HG03565 (cell line): ENCODE measurements at regions not wholly inside any gene's neighbourhood (a gene's known extent, or its start where the extent isn't known, plus 50 kb on each side); places are given as distances from the start of the nearest gene placed in this dataset.

Experiments
- ATAC-seq: cut with Tn5 transposase; IDR thresholded peaks from one replicate; pipeline ENCODE4 v1.9.1; 2021; ENCODE audit warnings: mild to moderate bottlenecking, moderate library complexity; ENCODE audit not compliant: unreplicated experiment

GRCh38 chr10:27451054-27451453 is 53.0 kb upstream of the RAB18 start:
- ATAC-seq: no peak

- no peak for ATAC-seq
These were observed 53.9 kb upstream of the RAB18 start for GRCh38 chr10:27450225-27450624.

- ATAC-seq: no peak
These were observed 54.5 kb upstream of the RAB18 start for GRCh38 chr10:27449571-27449970.

- ATAC-seq: no peak
These were observed 55.2 kb upstream of the RAB18 start for GRCh38 chr10:27448921-27449320.

- ATAC-seq: no peak
These were observed 56.6 kb upstream of the RAB18 start for GRCh38 chr10:27447540-27447939.

- no peak for ATAC-seq
These were observed 57.8 kb upstream of the RAB18 start for GRCh38 chr10:27446091-27446918.

GRCh38 chr10:27445070-27445469 is 59.0 kb upstream of the RAB18 start:
- no peak for ATAC-seq

GRCh38 chr10:27440478-27440877 is 63.6 kb upstream of the RAB18 start:
- ATAC-seq: no peak

- ATAC-seq: no peak
These were observed 64.1 kb upstream of the RAB18 start for GRCh38 chr10:27440021-27440420.

- no peak for ATAC-seq
These were observed 65.0 kb upstream of the RAB18 start for GRCh38 chr10:27439101-27439500.

GRCh38 chr10:27437775-27438174 is 66.3 kb upstream of the RAB18 start:
- ATAC-seq: no peak

GRCh38 chr10:27436710-27437109 is 67.4 kb upstream of the RAB18 start:
- ATAC-seq: no peak

GRCh38 chr10:27433976-27434375 is 70.1 kb upstream of the RAB18 start:
- no peak for ATAC-seq

GRCh38 chr10:27426948-27427467 is 77.1 kb upstream of the RAB18 start:
- no peak for ATAC-seq

- no peak for ATAC-seq
These were observed 90.2 kb upstream of the RAB18 start for GRCh38 chr10:27413831-27414348.

GRCh38 chr10:27413387-27413786 is 90.7 kb upstream of the RAB18 start:
- no peak for ATAC-seq

- no peak for ATAC-seq
These were observed 94.0 kb upstream of the RAB18 start for GRCh38 chr10:27410153-27410552.

- no peak for ATAC-seq
These were observed 96.8 kb upstream of the RAB18 start for GRCh38 chr10:27407271-27407670.

- no peak for ATAC-seq
These were observed 104.2 kb upstream of the RAB18 start for GRCh38 chr10:27399871-27400270.

GRCh38 chr10:27393961-27394360 is 110.1 kb upstream of the RAB18 start:
- ATAC-seq: no peak

GRCh38 chr10:27392606-27393005 is 111.5 kb upstream of the RAB18 start:
- ATAC-seq: no peak

GRCh38 chr10:27391916-27392315 is 112.2 kb upstream of the RAB18 start:
- no peak for ATAC-seq
